GM13977 (cell line): ENCODE measurements at regions not wholly inside any gene's neighbourhood (a gene's known extent, or its start where the extent isn't known, plus 50 kb on each side); places are given as distances from the start of the nearest gene placed in this dataset.

ENCODE experiments used
- DNase-seq: peaks from one replicate; pipeline ENCODE4 v3.0.0; 2012; ENCODE audit warnings: low spot score
- CTCF ChIP-seq: IDR thresholded peaks from 2 replicates; pipeline ENCODE4 v1.5.1; 2012; ENCODE audit warnings: mild to moderate bottlenecking, control low read depth; ENCODE audit not compliant: insufficient read depth; ENCODE audit errors: extremely low read depth, missing control alignments
- in situ Hi-C: fragments of 300-500 bp; cut with MboI; formaldehyde crosslinking; loops from one replicate; pipeline ENCODE4 v1.12.0; 2022; ENCODE audit warnings: low sequenced_read_pairs, low pct_unique_long_range_greater_than_20kb, mixed read lengths, inconsistent platforms; ENCODE audit not compliant: unreplicated experiment

GRCh38 chr9:99515895-99516656 is 294.0 kb downstream of the SEC61B start:
- no peak for TF ChIP-seq CTCF
- DNase-seq: no peak
- in situ Hi-C loops: no loop called here

- in situ Hi-C loops: no loop called here
- TF ChIP-seq CTCF: no peak
- DNase-seq: no peak
Observed at GRCh38 chr9:99516657-99517049, 294.6 kb downstream of the SEC61B start.

GRCh38 chr9:99523838-99524237 is 297.8 kb upstream of the NR4A3 start:
- no peak for DNase-seq
- in situ Hi-C loops: no loop called here
- no peak for TF ChIP-seq CTCF

- no peak for TF ChIP-seq CTCF
- in situ Hi-C loops: no loop called here
- DNase-seq: no peak
Observed at GRCh38 chr9:99531313-99531712, 290.4 kb upstream of the NR4A3 start.

GRCh38 chr9:99533421-99533820 is 288.3 kb upstream of the NR4A3 start:
- TF ChIP-seq CTCF: no peak
- in situ Hi-C loops: no loop called here
- no peak for DNase-seq

- no peak for TF ChIP-seq CTCF
- in situ Hi-C loops: no loop called here
- DNase-seq: no peak
Observed at GRCh38 chr9:99537996-99538395, 283.7 kb upstream of the NR4A3 start.

GRCh38 chr9:99544526-99544925 is 277.2 kb upstream of the NR4A3 start:
- DNase-seq: no peak
- in situ Hi-C loops: no loop called here
- TF ChIP-seq CTCF: no peak
